ENCODE measurements at regions not wholly inside any gene's neighbourhood (a gene's known extent, or its start where the extent isn't known, plus 50 kb on each side); places are given as distances from the start of the nearest gene placed in this dataset.

DNA sequence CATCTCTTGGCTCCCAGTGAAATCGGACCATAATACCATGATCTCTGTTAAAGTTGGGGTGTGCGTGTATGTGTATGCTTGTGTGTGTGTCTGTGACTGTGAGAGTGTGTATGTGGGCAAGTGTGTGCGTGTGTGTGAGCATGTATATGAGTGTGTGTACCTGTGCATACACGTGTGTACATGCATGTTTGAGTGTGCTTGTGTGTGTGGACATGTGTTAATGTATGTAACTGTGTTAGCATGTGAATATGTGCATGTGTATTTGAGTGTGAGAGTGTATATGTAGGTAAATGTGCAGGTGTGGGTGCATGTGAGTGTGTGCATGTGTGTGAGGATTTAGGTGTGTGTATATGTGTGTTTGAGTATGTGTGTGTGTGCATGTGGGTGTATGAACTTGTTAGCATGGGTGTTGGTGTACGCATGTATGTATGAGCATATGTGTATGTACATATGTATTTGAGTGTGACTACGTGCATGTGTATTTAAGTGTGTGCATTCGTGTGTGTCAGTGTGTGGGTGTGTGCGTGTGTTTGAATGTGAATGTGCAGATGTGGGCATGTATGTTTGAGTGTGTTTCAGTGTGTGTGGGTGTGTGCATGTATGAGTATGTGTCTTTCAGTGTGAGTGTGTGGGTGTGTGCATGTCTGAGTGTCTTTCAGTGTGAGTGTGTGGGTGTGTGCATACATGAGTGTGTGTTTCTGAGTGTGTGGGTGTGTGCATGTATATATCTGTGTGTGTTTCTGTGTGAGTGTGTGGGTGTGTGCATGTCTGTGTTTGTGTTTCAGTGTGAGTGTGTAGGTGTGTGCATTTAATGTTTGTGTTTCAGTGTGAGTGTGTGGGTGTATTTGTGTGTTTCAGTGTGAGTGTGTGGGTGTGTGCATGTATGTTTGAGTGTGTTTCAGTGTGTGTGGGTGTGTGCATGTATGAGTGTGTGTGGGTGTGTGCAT is 183.2 kb downstream of the SOX9 start:
- TF ChIP-seq, protein P1, sequence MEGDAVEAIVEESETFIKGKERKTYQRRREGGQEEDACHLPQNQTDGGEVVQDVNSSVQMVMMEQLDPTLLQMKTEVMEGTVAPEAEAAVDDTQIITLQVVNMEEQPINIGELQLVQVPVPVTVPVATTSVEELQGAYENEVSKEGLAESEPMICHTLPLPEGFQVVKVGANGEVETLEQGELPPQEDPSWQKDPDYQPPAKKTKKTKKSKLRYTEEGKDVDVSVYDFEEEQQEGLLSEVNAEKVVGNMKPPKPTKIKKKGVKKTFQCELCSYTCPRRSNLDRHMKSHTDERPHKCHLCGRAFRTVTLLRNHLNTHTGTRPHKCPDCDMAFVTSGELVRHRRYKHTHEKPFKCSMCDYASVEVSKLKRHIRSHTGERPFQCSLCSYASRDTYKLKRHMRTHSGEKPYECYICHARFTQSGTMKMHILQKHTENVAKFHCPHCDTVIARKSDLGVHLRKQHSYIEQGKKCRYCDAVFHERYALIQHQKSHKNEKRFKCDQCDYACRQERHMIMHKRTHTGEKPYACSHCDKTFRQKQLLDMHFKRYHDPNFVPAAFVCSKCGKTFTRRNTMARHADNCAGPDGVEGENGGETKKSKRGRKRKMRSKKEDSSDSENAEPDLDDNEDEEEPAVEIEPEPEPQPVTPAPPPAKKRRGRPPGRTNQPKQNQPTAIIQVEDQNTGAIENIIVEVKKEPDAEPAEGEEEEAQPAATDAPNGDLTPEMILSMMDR (IDR thresholded peaks at IDR 0.05; ENCODE audit: borderline replicate concordance, insufficient read depth, low read depth, low read length): no peak
- H3K4me3 ChIP-seq (ENCODE audit: low read depth, low read length): no peak overlapping the region

DNA sequence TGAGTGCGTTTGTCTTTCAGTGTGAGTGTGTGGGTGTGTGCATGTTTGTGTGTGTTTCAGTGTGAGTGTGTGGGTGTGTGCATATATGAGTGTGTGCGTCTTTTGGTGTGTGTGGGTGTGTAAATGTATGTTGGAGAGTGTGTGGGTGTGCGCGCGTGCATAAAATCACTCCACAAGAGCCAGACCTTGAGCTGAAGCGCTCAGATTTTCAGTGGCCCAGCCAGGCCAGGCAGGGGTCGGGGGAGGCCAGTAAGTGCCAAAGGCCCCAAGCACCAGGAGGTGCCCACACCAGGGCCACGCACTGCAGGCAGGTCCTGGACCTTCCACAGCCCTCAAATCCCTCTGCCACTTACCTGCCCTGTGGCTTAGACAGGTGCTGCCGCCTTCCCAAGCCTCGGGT is 184.0 kb downstream of the SOX9 start:
- TF ChIP-seq, protein P1 (IDR thresholded peaks at IDR 0.05; ENCODE audit: borderline replicate concordance, insufficient read depth, low read depth, low read length): no peak
- no peak overlapping the region for H3K4me3 ChIP-seq (ENCODE audit: low read depth, low read length)

DNA sequence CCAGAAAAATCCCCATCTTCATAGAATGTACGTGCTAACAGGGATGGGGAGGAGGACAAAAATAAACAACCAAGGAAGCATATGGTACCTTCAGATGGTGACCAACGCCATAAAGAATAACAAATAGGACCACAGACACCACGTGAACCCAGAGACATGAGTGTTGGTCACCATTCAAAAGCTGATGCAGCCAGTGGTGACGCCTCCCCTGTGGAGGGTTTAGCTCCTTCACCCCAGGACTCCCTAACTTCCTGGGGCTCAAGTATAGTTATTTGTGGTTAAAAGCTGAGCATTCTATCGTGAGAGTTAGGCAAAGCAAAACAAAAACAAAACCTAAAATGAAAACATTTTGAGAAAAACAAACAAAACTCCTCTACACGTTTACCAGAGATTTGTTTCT is 184.7 kb downstream of the SOX9 start:
- TF ChIP-seq, protein P1 (IDR thresholded peaks at IDR 0.05; ENCODE audit: borderline replicate concordance, insufficient read depth, low read depth, low read length): no peak
- no peak overlapping the region for H3K4me3 ChIP-seq (ENCODE audit: low read depth, low read length)

GRCh38 chr17:72306037-72306436 is 185.2 kb downstream of the SOX9 start:
- H3K4me3 ChIP-seq (ENCODE audit: low read depth, low read length): no peak overlapping the region
- TF ChIP-seq, protein P1 (IDR thresholded peaks at IDR 0.05; ENCODE audit: borderline replicate concordance, insufficient read depth, low read depth, low read length): no peak

DNA sequence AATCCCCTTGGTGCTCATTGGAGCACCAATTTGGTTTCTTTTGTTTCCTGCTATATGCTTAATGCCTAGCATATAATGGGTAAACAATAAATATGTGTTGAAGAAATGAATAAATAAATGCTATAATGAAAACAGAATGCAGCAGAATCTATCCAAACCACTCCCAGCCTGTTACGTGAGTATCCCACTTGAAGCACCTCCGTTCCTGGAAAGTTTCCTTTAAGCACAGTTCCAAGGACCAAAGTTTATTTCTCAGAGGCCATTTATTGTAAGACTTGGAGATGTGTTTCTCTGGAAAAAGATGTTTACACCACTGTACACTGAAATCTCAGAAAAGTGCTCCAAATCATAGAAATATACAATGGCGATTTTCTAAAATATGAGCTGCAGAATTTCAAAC is 187.0 kb downstream of the SOX9 start:
- TF ChIP-seq, protein P1 (IDR thresholded peaks at IDR 0.05; ENCODE audit: borderline replicate concordance, insufficient read depth, low read depth, low read length): no peak
- H3K4me3 ChIP-seq (ENCODE audit: low read depth, low read length): no peak overlapping the region

DNA sequence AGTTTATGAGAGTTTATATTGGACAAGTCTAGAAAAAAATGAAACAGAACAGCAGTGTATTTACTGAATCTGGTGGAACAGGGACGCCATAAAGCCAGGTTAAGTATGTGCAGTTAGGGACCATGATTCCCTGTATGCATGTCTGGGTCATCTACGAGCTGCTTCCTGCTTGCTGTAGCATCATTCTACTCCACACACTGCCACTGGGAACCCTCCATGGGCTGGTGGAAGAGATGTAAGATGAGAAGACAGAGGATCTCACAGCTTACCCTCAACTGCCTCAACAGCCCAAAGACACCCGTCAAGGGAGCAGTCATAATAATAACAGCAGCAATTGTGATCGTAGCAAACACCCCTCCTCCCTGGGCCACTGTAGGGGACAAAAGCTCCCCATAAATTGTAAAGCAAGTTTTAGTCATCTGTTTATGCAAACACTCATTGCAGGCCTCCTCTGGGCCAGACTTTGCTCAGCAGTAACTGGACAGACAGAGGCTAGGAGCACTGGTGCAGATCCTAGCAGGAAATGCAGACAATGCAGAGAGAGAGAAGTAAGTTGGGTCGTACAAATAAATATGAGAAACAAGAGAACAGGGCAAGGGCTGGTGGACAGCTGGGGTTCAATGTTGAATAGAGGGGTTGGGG is 188.0 kb downstream of the SOX9 start:
- TF ChIP-seq, protein P1 (IDR thresholded peaks at IDR 0.05; ENCODE audit: borderline replicate concordance, insufficient read depth, low read depth, low read length): no peak
- H3K4me3 ChIP-seq (ENCODE audit: low read depth, low read length): no peak overlapping the region
